ENCODE measurements at regions not wholly inside any gene's neighbourhood (a gene's known extent, or its start where the extent isn't known, plus 50 kb on each side); places are given as distances from the start of the nearest gene placed in this dataset.

- in situ Hi-C loops (cut with MboI; ENCODE audit: low sequenced_read_pairs in 4 of 4) = loop anchor here (5.0 to 10.0 kb wide), 2 partner anchors 568 to 571 kb away; no protein-coding TSS in a partner anchor
- intact Hi-C loops (cut with DNase I; ENCODE audit: low total_unique reads) = loop anchor here (2.0 to 5.0 kb wide), 3 partner anchors 491 to 1501 kb away; no protein-coding TSS in a partner anchor
Measured at GRCh38 chr4:156476359-156476758, 495.2 kb downstream of the PDGFC start.

GRCh38 chr4:156475322-156475721 is 496.3 kb downstream of the PDGFC start:
- H3K36me3 ChIP-seq = no peaks in the 10 kb centered on the region
- in situ Hi-C loops (cut with MboI; ENCODE audit: low sequenced_read_pairs in 4 of 4) = loop anchor here (5.0 to 10.0 kb wide), 2 partner anchors 569 to 572 kb away; no protein-coding TSS in a partner anchor
- H3K4me3 ChIP-seq = no peak overlapping the region
- H3K9me3 ChIP-seq = no peaks in the 10 kb centered on the region
- no peak for TF ChIP-seq POLR2A (IDR thresholded peaks at IDR 0.05)
- peak in 4 of 5 experiments; percentile 20 to 47 (median 34) for TF ChIP-seq CTCF (IDR thresholded peaks at IDR 0.05 in 4 of 5, conservative IDR thresholded peaks at IDR 0.05 in 1 of 5)
- no peak for DNase-seq
- peak; percentile 50 to 66 for ATAC-seq
- H3K27me3 ChIP-seq = no peaks in the 10 kb centered on the region
- no peak overlapping the region for H3K27ac ChIP-seq
- intact Hi-C loops (cut with DNase I; ENCODE audit: low total_unique reads) = loop anchor here (2.0 to 5.0 kb wide), 3 partner anchors 201 to 1502 kb away; no protein-coding TSS in a partner anchor
- no peaks in the 10 kb centered on the region for H3K4me1 ChIP-seq

More at GRCh38 chr4:156476359-156476758, 495.2 kb downstream of the PDGFC start:
- Histone ChIP-seq H3K9me3 (no peaks in the 10 kb centered on the region), H3K27me3 (no peaks in the 10 kb centered on the region), H3K4me3 (no peak overlapping the region), H3K4me1 (no peaks in the 10 kb centered on the region), H3K36me3 (no peaks in the 10 kb centered on the region), H3K27ac (no peak overlapping the region)
- ATAC-seq (no peak), DNase-seq (no peak)
- no peak for TF ChIP-seq POLR2A (IDR thresholded peaks at IDR 0.05)
- TF ChIP-seq CTCF (IDR thresholded peaks at IDR 0.05 in 4 of 5, conservative IDR thresholded peaks at IDR 0.05 in 1 of 5) = no peak

GRCh38 chr4:156473151-156473550 is 498.4 kb downstream of the PDGFC start:
- Histone ChIP-seq H3K9me3 (no peaks in the 10 kb centered on the region), H3K27me3 (no peaks in the 10 kb centered on the region), H3K36me3 (no peaks in the 10 kb centered on the region), H3K4me1 (no peaks in the 10 kb centered on the region), H3K27ac (no peak overlapping the region), H3K4me3 (no peak overlapping the region)
- intact Hi-C loops (cut with DNase I; ENCODE audit: low total_unique reads) (no loop called here), in situ Hi-C loops (cut with MboI; ENCODE audit: low sequenced_read_pairs in 4 of 4) (loop anchor here in 3 of 4 donors (10.0 kb wide), 1 partner anchor 572 kb away; no protein-coding TSS in a partner anchor)
- DNase-seq (no peak), ATAC-seq (no peak)
- TF ChIP-seq POLR2A (IDR thresholded peaks at IDR 0.05) (no peak), CTCF (IDR thresholded peaks at IDR 0.05 in 4 of 5, conservative IDR thresholded peaks at IDR 0.05 in 1 of 5) (no peak)

GRCh38 chr4:156472624-156473023 is 499.0 kb downstream of the PDGFC start:
- no peak for TF ChIP-seq CTCF (IDR thresholded peaks at IDR 0.05 in 4 of 5, conservative IDR thresholded peaks at IDR 0.05 in 1 of 5)
- TF ChIP-seq POLR2A (IDR thresholded peaks at IDR 0.05) = no peak
- intact Hi-C loops (cut with DNase I; ENCODE audit: low total_unique reads) = no loop called here
- Histone ChIP-seq H3K4me1 (no peaks in the 10 kb centered on the region), H3K27ac (no peak overlapping the region), H3K9me3 (no peaks in the 10 kb centered on the region), H3K27me3 (no peaks in the 10 kb centered on the region), H3K4me3 (no peak overlapping the region), H3K36me3 (no peaks in the 10 kb centered on the region)
- ATAC-seq (no peak), DNase-seq (no peak)
- in situ Hi-C loops (cut with MboI; ENCODE audit: low sequenced_read_pairs in 4 of 4) = loop anchor here in 3 of 4 donors (10.0 kb wide), 1 partner anchor 572 kb away; no protein-coding TSS in a partner anchor

GRCh38 chr4:156459584-156459983 is 505.9 kb upstream of the CTSO start:
- no peak for TF ChIP-seq POLR2A (IDR thresholded peaks at IDR 0.05)
- no peak for TF ChIP-seq CTCF (IDR thresholded peaks at IDR 0.05 in 4 of 5, conservative IDR thresholded peaks at IDR 0.05 in 1 of 5)
- no peaks in the 10 kb centered on the region for H3K4me1 ChIP-seq
- no peak overlapping the region for H3K27ac ChIP-seq
- ATAC-seq = no peak
- no peak for DNase-seq
- in situ Hi-C loops (cut with MboI; ENCODE audit: low sequenced_read_pairs in 4 of 4) = no loop called here
- intact Hi-C loops (cut with DNase I; ENCODE audit: low total_unique reads) = no loop called here
- H3K36me3 ChIP-seq = no peaks in the 10 kb centered on the region
- no peaks in the 10 kb centered on the region for H3K9me3 ChIP-seq
- H3K4me3 ChIP-seq = no peak overlapping the region
- H3K27me3 ChIP-seq = no peaks in the 10 kb centered on the region

Data from gastrocnemius medialis (tissue), 4 donors.